Stimulated activated CD4-positive, alpha-beta T cell treated with anti-CD3 and anti-CD28 coated beads, Interleukin-2, amount 100 ng/mL, for 24 hours (primary cell): ENCODE measurements at regions not wholly inside any gene's neighbourhood (a gene's known extent, or its start where the extent isn't known, plus 50 kb on each side); places are given as distances from the start of the nearest gene placed in this dataset.
"Not testable (repeated sequence)": the region's sequence is repeated elsewhere in the genome, so short reads cannot be mapped to it uniquely, and the experiment has no call there.

Source experiments
- DNase-seq, 2 donors: peaks; one replicate each; pipeline ENCODE4 v3.0.0-alpha.2; 2020

DNA sequence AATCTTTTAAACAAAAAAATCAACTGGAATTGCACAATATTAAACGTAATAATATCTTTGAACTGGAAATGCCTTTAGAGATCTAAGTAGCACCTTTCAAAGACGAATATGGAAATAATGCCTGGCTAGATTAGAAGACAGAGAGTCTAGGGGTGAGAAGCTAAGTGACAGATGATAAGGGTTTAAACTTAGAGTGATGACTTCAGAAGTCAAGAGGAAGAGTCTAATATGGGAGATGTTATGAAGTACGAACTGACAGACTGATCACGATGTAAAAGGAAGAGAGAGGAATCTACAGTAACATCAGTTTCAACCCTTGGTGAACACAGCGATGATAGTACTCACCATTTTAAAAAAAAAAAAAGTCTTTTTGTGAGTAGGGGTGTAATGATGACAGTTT is 57.9 kb downstream of the HINT1 start:
- DNase-seq, result no peak

GRCh38 chr5:131104169-131104808 is 60.8 kb downstream of the HINT1 start:
- DNase-seq, result no peak

DNA sequence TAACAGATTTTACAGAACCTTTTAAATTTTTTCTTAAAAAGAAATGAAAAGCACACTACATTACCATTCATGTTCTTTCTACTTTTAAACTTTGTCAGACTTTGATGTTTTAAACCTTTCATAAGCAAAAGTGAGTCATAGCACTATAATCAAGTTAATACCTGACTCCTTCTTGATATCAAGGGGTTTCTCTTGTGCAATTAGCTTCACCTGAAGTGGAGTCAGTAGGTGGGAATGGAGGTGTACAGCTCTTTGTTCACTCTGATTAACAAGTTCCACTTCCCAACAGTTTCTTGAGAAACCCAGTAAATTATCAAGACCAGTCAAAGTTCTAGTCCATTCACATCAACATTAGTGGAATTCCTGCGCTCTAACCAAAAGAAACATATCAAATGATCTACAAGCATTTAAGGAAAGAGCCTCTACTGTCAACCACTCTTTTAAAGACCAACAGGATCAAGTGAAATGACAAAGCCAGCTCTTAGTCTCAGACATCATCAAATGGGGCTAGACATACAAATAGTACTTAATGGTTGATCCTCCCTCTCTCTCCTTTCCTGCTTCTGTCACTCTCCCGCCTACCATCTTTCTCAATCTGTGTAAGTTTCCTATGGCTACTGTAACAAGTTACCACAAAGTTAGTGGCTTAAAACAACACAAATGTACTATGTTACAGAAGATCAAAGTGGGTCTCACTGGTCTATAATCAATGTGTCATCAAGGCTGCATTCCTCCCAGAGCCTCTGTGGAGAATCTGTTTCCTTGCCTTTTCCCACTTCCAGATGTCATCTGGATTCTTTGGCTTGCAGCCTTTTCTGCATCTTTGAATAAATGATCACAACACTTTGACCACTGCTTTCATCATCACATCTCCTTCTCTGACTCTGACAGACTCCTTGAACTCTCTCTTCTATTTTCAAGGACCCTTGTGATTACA is 68.0 kb downstream of the HINT1 start:
- DNase-seq, result no peak

- DNase-seq, result not testable (repeated sequence)
These were observed 69.5 kb downstream of the HINT1 start for GRCh38 chr5:131095561-131095960.

DNA sequence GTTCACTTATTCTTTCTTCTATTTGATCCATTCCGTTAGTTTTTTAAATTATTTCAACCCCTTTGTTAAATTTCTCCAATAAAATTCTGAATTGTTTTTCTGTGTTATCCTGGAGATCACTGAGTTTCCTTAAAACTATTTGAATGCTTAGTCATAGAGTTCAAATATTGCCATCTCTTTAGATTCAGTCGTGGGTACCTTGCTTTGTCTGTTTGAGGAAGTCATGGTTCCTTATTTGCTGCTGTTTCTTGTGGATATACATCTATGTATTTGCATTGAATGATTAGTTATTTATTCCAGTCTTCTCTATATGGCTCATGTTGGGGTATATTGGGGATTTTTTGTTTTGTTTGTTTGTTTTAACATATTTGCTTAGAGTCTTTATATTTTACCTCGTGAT is 80.6 kb downstream of the HINT1 start:
- no peak for DNase-seq

DNA sequence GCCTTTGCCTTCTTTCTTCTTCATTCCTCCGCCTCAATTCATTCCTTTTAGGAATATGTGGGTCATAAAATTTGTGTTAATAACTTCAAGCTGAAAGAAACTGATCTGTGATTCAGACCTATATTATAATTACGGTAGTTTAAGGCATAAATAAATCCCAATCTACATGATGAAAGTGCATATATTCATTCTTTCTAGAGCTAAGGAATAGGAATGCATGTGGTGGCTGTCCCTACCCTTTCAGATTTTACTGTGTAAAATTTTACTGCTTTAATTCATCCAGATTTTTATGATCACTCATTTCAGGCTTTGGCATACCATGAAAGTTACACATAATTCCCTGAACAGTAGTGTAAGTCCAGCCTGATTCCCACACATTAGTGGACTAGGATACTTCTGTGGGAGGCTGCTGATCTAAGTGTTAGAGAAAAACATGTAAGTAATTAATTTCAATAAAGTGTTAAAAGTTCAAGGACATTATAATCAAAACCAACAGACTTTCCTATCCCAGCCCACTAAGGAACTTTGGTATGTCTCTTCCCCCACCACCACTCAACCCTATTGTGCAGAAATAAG is 83.1 kb downstream of the HINT1 start:
- DNase-seq, result no peak

DNA sequence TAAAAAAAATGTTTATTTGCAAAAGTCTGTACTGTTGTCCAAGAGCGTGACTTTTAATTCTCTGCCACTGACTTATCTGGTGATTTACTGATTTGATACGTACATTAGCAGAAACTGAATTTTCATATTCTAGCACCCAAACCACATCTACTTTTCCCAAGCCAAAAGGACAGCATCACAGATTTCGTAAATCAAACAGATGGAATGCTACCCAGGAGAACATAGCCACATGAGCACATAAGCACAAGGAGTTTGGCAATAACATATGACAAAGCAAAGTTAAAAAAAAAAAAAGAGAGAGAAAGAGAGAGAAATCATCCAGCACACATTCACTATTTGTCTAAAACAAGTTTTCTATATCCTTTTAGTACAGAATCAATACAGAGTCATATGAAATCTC is 83.7 kb downstream of the HINT1 start:
- no peak for DNase-seq

DNA sequence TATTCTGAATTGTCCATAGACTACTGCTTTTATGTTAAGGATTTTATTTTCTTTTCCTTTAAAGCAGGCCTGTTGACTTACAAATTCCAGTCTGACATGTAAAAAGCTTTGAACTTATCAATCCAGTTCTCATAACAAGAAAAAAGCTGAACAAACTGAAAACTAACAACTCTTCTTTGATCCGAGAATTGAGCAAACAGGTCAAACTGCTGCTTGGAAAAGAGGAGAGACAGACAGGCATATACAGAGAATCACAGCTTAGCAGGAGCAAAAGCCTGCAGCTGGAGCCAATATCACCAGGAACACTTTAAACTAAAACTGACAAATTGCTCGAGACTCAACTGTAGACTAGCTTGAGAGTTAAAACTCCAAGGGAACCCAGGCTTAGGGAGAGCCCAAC is 85.8 kb downstream of the HINT1 start:
- no peak for DNase-seq

DNA sequence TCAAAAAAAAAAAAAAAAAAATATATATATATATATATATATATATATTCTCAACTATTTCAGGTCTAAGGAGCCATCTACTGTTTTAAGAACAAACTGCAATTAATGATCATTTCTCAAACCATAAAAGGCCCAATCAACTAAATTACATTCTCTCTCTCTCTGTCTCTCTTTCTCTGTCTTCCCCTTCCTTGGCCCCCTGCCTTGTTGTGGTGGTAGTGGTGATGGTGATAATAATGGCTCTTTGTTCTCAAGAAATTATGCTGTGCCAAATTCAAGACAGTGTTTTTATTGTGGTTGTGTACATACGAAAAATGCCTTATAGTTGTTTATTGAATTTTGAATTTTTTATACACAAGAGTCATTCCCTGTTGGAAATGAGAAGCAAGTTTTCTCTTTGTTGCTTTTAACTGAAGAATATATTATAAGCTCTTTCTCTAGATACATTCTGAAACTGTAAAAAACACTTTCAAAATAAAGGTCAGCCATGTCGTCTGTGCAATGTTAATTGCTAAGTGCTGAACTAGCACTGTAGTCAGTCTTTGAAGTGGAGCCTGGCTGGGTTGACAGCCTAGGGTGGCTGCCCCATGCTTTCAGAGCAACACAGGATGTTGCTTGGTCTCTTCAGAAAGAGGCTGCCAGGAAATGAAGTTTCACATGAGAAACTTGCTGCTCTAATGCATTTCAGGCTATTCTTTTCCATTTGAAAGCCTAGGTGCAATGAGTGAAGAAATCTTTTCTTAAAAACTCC is 96.0 kb downstream of the HINT1 start:
- peak; percentile 37 to 42 for DNase-seq

- no peak for DNase-seq
These were observed 97.0 kb downstream of the HINT1 start for GRCh38 chr5:131068076-131068475.

- no peak for DNase-seq
These were observed 97.4 kb downstream of the HINT1 start for GRCh38 chr5:131067636-131068035.

GRCh38 chr5:131064669-131065371 is 100.2 kb downstream of the HINT1 start:
- DNase-seq, result no peak

GRCh38 chr5:131042021-131042789 is 122.9 kb downstream of the HINT1 start:
- no peak for DNase-seq

DNA sequence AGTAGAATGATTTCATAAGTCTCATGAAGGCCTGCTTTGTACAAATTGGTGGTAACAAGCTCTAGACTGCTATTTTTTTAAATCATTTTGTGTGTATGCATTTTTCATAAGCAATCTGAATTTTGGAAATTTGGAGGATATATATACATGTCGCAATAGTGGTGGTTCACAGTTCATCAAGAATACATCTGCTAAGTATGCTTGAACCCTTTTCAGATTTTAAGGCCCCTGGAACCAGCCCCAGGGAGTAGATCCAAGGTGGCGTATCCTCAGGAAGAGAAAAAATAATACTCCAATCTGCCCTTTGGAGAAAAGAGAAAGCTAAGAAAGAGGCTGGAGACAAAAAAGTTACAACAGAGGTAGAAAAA is 141.6 kb downstream of the HINT1 start:
- no peak for DNase-seq

- no peak for DNase-seq
These were observed 142.1 kb downstream of the HINT1 start for GRCh38 chr5:131022811-131023497.

- DNase-seq, result no peak
These were observed 143.4 kb downstream of the HINT1 start for GRCh38 chr5:131021646-131022045.

DNA sequence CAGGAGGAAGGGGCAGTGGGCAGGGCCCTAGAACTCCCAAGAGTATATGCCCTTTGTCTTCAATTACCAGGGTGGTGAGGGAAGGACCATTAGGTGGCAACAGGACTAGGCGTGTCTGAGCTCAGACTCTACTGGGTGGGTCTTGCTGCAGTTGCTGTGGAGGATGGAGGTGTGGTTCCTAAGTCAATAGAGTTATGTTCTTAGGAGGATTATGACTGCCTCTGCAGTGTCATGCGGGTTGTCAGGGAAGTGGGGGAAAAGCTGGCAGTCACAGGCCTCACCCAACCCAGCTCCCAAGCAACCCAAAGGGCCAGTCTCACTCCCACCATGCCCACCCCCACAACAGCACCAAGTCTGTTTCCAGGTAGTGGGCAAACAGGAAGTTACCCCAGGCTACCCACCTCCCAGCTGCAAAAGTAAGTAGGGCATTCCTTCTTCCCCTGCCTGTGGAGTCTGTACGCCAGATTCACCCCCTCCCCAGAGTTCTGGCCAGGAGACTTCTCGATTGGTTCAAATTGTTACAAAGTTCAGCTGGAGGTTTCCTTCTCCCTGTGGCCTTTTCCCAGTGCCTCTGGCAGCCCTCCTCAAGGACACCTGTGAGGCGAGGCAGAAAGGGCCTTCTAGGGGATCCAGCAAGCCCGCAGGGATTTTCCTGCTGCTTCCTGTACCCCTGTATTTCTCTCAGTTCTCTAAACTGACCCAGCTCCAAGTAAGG is 145.3 kb downstream of the HINT1 start:
- DNase-seq, result no peak

DNA sequence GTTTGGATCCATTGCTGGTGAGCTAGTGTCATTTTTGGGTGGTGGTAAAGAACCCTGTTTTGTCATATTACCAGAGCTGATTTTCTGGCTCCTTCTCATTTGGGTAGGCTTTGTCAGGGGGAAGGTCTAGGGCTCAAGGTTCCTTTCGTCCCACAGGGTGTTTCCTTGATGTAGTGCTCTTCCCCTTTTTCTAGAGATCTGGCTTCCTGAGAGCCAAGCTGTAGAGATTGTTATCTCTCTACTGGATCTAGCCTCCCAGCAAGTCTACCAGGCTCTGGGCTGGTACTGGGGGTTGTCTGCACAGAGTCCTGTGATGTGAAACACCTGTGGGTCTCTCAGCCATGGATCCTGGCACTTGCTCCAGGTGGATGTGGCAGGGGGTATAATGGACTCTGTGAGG is 145.9 kb downstream of the HINT1 start:
- no peak for DNase-seq

DNA sequence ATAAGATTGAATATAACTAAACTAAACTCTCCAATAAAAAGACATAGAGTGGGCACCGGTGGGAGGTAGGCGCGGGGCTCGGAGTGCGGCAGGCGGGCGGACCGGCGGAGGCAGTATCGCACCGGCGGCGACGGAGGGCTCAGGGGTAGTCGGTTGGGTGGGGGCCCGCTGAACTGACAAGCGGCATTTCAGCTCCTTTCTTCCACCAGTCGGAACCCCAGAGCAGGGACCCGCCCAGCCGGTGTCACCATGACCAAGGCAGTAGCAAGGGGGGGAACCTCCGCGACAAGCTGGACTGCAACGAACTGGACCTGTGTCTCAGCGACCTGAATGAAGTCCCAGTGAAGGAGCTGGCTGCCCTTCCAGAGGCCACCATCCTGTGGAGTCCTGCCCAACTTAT is 156.7 kb downstream of the HINT1 start:
- DNase-seq, result no peak

DNA sequence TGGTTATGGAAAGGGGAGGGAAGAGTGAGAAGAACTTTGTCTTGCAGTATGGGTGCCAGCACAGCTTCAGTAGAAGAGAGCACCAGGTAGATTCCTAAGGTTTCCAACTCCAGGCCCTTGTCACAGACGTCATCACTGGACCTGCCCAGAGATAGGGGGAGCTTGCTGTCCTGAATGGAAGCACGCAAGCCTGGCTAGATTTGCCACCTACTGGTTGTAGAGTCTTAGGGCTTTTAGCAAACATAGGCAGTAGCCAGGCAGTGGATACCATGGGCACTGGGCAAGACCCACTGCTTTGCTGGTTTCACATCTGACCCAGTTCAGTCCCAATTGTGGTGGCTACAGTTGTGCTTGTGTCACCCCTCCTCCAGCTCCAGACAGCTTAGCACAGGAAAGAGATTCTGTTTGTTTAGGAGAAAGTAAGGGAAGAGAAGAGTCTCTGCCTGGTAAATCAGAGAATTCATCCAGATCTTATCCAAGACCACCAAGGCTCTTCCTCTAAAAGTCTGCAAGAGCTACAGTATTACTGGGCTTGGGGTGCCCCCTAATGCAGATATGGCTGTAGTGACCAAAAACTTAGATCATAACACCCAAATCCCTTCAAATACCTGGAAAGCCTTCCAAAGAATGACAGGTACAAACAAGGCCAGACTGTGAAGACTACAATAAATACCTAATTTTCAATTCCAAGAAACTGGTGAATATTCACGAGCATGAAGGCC is 158.9 kb downstream of the HINT1 start:
- no peak for DNase-seq
